GM12878 (cell line): ENCODE measurements at regions not wholly inside any gene's neighbourhood (a gene's known extent, or its start where the extent isn't known, plus 50 kb on each side); places are given as distances from the start of the nearest gene placed in this dataset.

ENCODE experiments used
- ATAC-seq: fragments of 200-7000 bp; cut with Tn5 transposase; 3 replicates; pipeline ENCODE4 v1.9.1; 2020; ENCODE audit warnings: mild to moderate bottlenecking, moderate library complexity
- BruUV-seq: library from RNA; stranded (reverse); fragments of 400-500 nt; replicated peaks from 2 replicates; lab custom pipeline; 2021; lab: Mats Ljungman, UMichigan
- CTCF ChIA-PET: fragments of 300-600 bp; sonication (Branson Sonifier 250); formaldehyde crosslinking; extraction: SDS; loops from one replicate; lab custom pipeline; 2021; ENCODE audit warnings: inconsistent platforms; lab: Yijun Ruan, JAX
- POLR2A ChIA-PET: fragments of 350-600 bp; formaldehyde crosslinking; extraction: SDS; loops from one replicate; lab custom pipeline; 2021; ENCODE audit warnings: inconsistent platforms; lab: Charles Lee
- RAD21 ChIA-PET: fragments of 300-600 bp; sonication (Branson Sonifier 250); formaldehyde crosslinking; loops from one replicate; lab custom pipeline; 2023; ENCODE audit warnings: antibody characterized with exemption; ENCODE audit not compliant: unreplicated experiment; lab: Charles Lee
- SMC1A ChIA-PET: fragments of 300-600 bp; sonication (Branson Sonifier 250); formaldehyde crosslinking; loops from one replicate; lab custom pipeline; 2023; ENCODE audit not compliant: unreplicated experiment, uncharacterized antibody; lab: Charles Lee
- DNase-seq: peaks from one replicate; pipeline ENCODE4 v3.0.0-alpha.2; 2011; ENCODE audit warnings: low read depth, low spot score
- FAIRE-seq: peaks from 3 replicates; lab custom pipeline; 2011; peaks lifted over from hg19 to GRCh38; lab: Jason Lieb, UNC
- H2AFZ ChIP-seq: 2 replicates; pipeline ENCODE4 v1.6.0; 2011; ENCODE audit warnings: low read depth, low read length, control low read depth; ENCODE audit not compliant: control insufficient read depth
- H3K27ac ChIP-seq: 2 replicates; pipeline ENCODE4 v1.5.1; 2011; ENCODE audit warnings: control low read depth; ENCODE audit not compliant: control insufficient read depth, insufficient read depth
- H3K27me3 ChIP-seq, 2 experiments: replicated peaks in 1 of 2; 2 replicates each; pipeline versions ENCODE4 v1.6.0 to v1.6.1; 2011; ENCODE audit warnings: low read length in 1 of 2; ENCODE audit not compliant: control insufficient read depth in 2 of 2, insufficient read depth in 2 of 2
- H3K36me3 ChIP-seq, 2 experiments: 2 replicates each; pipeline ENCODE4 v1.5.1; 2011; ENCODE audit warnings: low read length in 1 of 2; ENCODE audit not compliant: control insufficient read depth in 2 of 2, insufficient read depth in 2 of 2
- H3K4me1 ChIP-seq: 2 replicates; pipeline ENCODE4 v1.6.1; 2011; ENCODE audit warnings: mild to moderate bottlenecking, low read length, moderate library complexity, mixed read lengths; ENCODE audit not compliant: control insufficient read depth, insufficient read depth
- H3K4me2 ChIP-seq: 2 replicates; pipeline ENCODE4 v1.6.0; 2011; ENCODE audit warnings: control low read depth; ENCODE audit not compliant: control insufficient read depth, insufficient read depth
- H3K4me3 ChIP-seq: fragments of 200-600 bp; sonication (generic); 2 replicates; pipeline ENCODE4 v1.5.1; 2016
- H3K79me2 ChIP-seq: 2 replicates; pipeline ENCODE4 v1.6.0; 2011; ENCODE audit warnings: low read length; ENCODE audit not compliant: control insufficient read depth, insufficient read depth
- H3K9ac ChIP-seq: 2 replicates; pipeline ENCODE4 v1.8.0; 2011; ENCODE audit warnings: low read length, control low read depth, mixed read lengths; ENCODE audit not compliant: control insufficient read depth, insufficient read depth
- H3K9me3 ChIP-seq: replicated peaks from 3 replicates; pipeline ENCODE4 v1.5.1; 2011; ENCODE audit warnings: mild to moderate bottlenecking, low read length; ENCODE audit not compliant: control insufficient read depth, insufficient read depth
- H4K20me1 ChIP-seq: 2 replicates; pipeline ENCODE4 v1.6.0; 2011; ENCODE audit not compliant: control insufficient read depth, insufficient read depth
- ATF2 ChIP-seq: IDR thresholded peaks from 2 replicates; pipeline ENCODE4 v1.6.1; 2012; ENCODE audit warnings: low read length, inconsistent platforms
- CBX5 ChIP-seq: sonication (generic); IDR thresholded peaks from 2 replicates; pipeline ENCODE4 v1.6.1; 2016; ENCODE audit warnings: low read depth, moderate library complexity, mild to moderate bottlenecking, inconsistent platforms
- EP300 ChIP-seq, 2 experiments: fragments of 150-350 bp in 1 of 2; IDR thresholded peaks; 2 replicates each; pipeline ENCODE4 v1.6.1; 2011 to 2012; ENCODE audit warnings: low read depth in 2 of 2, low read length in 2 of 2, borderline replicate concordance in 1 of 2, improper control_type of control experiment in 1 of 2, inconsistent platforms in 1 of 2; ENCODE audit not compliant: control insufficient read depth in 1 of 2
- IKZF1 ChIP-seq: fragments of 450-650 bp; conservative IDR thresholded peaks from 2 replicates; pipeline ENCODE4 v1.6.1; 2017; ENCODE audit warnings: antibody characterized with exemption, mild to moderate bottlenecking
- NR2C1 ChIP-seq: fragments of 450-650 bp; IDR thresholded peaks from 2 replicates; pipeline ENCODE4 v1.6.1; 2017; ENCODE audit warnings: antibody characterized with exemption, mild to moderate bottlenecking, moderate library complexity
- NRF1 ChIP-seq: conservative IDR thresholded peaks from 2 replicates; pipeline ENCODE4 v1.6.1; 2011; ENCODE audit warnings: mild to moderate bottlenecking, low read depth, low read length, improper control_type of control experiment
- PML ChIP-seq: IDR thresholded peaks from 2 replicates; pipeline ENCODE4 v1.6.1; 2012; ENCODE audit warnings: low read length, inconsistent platforms
- RELB ChIP-seq: fragments of 450-650 bp; IDR thresholded peaks from 2 replicates; pipeline ENCODE4 v1.6.1; 2017; ENCODE audit warnings: low read depth, mild to moderate bottlenecking, moderate library complexity
- RUNX3 ChIP-seq: IDR thresholded peaks from 2 replicates; pipeline ENCODE4 v1.6.1; 2012; ENCODE audit warnings: low read length, inconsistent platforms
- SP1 ChIP-seq: IDR thresholded peaks from one replicate; pipeline ENCODE4 v1.6.1; 2011; ENCODE audit warnings: low read depth, low read length
- SUPT20H ChIP-seq: IDR thresholded peaks from 2 replicates; pipeline ENCODE4 v1.6.1; 2011; ENCODE audit warnings: low read depth, mild to moderate bottlenecking, low read length, moderate library complexity, borderline replicate concordance; ENCODE audit not compliant: control insufficient read depth
- TBL1XR1 ChIP-seq: IDR thresholded peaks from 2 replicates; pipeline ENCODE4 v1.6.1; 2012; ENCODE audit warnings: low read depth, low read length, improper control_type of control experiment
- WGBS: methylation state at CpG from one replicate; pipeline ENCODE4 v1.1.6; 2016; ENCODE audit warnings: low lambda C conversion rate; ENCODE audit not compliant: insufficient replicate concordance, insufficient coverage; ENCODE audit errors: missing lambda C conversion rate; 5-methylcytosine and 5-hydroxymethylcytosine counted together
- in situ Hi-C: fragments of 300-500 bp; cut with MboI; formaldehyde crosslinking; loops from 9 replicates; pipeline ENCODE4 v1.14.3; 2018; ENCODE audit warnings: mixed read lengths
- intact Hi-C: fragments of 100-400 bp; cut with micrococcal nuclease; formaldehyde crosslinking; loops from one replicate; pipeline ENCODE4 v1.14.2; 2022; ENCODE audit not compliant: unreplicated experiment

- SMC1A ChIA-PET, result no interaction called here
- H3K27me3 ChIP-seq, result no peaks in the 10 kb centered on the region
- BruUV-seq, result no TSS peak
- H3K4me3 ChIP-seq, result no peak overlapping the region
- CTCF ChIA-PET, result no interaction called here
- no peaks in the 10 kb centered on the region for H3K36me3 ChIP-seq
- ATAC-seq, result no peak
- H3K79me2 ChIP-seq, result no peaks in the 10 kb centered on the region
- intact Hi-C loops (no loop called here), in situ Hi-C loops (no loop called here)
- FAIRE-seq, result no peak
- no peak overlapping the region for H3K9ac ChIP-seq
- H3K4me1 ChIP-seq, result no peaks in the 10 kb centered on the region
- TF ChIP-seq NRF1 (no peak), IKZF1 (no peak), SUPT20H (no peak), SP1 (no peak), ATF2 (no peak), EP300 (IDR thresholded peaks at IDR 0.05; ENCODE audit: borderline replicate concordance in 1 of 2, control insufficient read depth in 1 of 2, low read depth in 2 of 2, low read length in 2 of 2) (no peak), CBX5 (no peak), RUNX3 (no peak), NR2C1 (no peak), TBL1XR1 (no peak), RELB (no peak), PML (no peak)
- TF ChIP-seq, all 136 proteins: peak for 0
- ChIA-PET RAD21 (no interaction called here), POLR2A (no interaction called here)
- Histone ChIP-seq H3K27ac (no peak overlapping the region), H4K20me1 (no peaks in the 10 kb centered on the region), H2AFZ (no peak overlapping the region), H3K9me3 (no peaks in the 10 kb centered on the region), H3K4me2 (no peak overlapping the region)
- 0% methylated on average over 1 of the region's 1 CpG for WGBS
- no peak for DNase-seq
These were observed 83.1 kb upstream of the CCDC54 start for GRCh38 chr3:107294117-107294516.
